ENCODE measurements at regions not wholly inside any gene's neighbourhood (a gene's known extent, or its start where the extent isn't known, plus 50 kb on each side); places are given as distances from the start of the nearest gene placed in this dataset.
A peak's percentile ranks its signal among the peaks of the same experiment; 100 is the strongest.

GRCh38 chr5:53359916-53360517, 120.4 kb upstream of the FST start:
- no peak for FAIRE-seq
- no peak for DNase-seq (ENCODE audit: insufficient read length, low spot score)

- DNase-seq (ENCODE audit: insufficient read length, low spot score) (peak; percentile 72), FAIRE-seq (peak; percentile 95)
Observed at GRCh38 chr5:53360811-53361210, 119.6 kb upstream of the FST start.

GRCh38 chr5:53361708-53362107, 118.7 kb upstream of the FST start:
- FAIRE-seq, result peak; percentile 73

GRCh38 chr5:53362521-53362941, 117.9 kb upstream of the FST start:
- DNase-seq (ENCODE audit: insufficient read length, low spot score) (peak; percentile 74), FAIRE-seq (peak; percentile 96)

More at GRCh38 chr5:53361708-53362107, 118.7 kb upstream of the FST start:
- no peak for DNase-seq (ENCODE audit: insufficient read length, low spot score)

GRCh38 chr5:53364061-53364460, 116.4 kb upstream of the FST start:
- no peak for DNase-seq (ENCODE audit: insufficient read length, low spot score)
- FAIRE-seq, result no peak

GRCh38 chr5:53366245-53366644, 114.2 kb upstream of the FST start:
- DNase-seq (ENCODE audit: insufficient read length, low spot score) (no peak), FAIRE-seq (no peak)

- FAIRE-seq (no peak), DNase-seq (ENCODE audit: insufficient read length, low spot score) (no peak)
Observed at GRCh38 chr5:53367727-53368126, 112.7 kb upstream of the FST start.

- FAIRE-seq (peak; percentile 42), DNase-seq (ENCODE audit: insufficient read length, low spot score) (no peak)
Observed at GRCh38 chr5:53368516-53368915, 111.9 kb upstream of the FST start.

GRCh38 chr5:53368966-53369605, 111.3 kb upstream of the FST start:
- FAIRE-seq (peak; percentile 28), DNase-seq (ENCODE audit: insufficient read length, low spot score) (no peak)

- DNase-seq (ENCODE audit: insufficient read length, low spot score) (no peak), FAIRE-seq (no peak)
Observed at GRCh38 chr5:53369681-53370080, 110.7 kb upstream of the FST start.

- FAIRE-seq, result peak; percentile 46
Observed at GRCh38 chr5:53373451-53374158, 106.8 kb upstream of the FST start.

GRCh38 chr5:53376853-53377252, 103.6 kb upstream of the FST start:
- FAIRE-seq, result no peak
- no peak for DNase-seq (ENCODE audit: insufficient read length, low spot score)

More at GRCh38 chr5:53373451-53374158, 106.8 kb upstream of the FST start:
- no peak for DNase-seq (ENCODE audit: insufficient read length, low spot score)

- FAIRE-seq (no peak), DNase-seq (ENCODE audit: insufficient read length, low spot score) (no peak)
Observed at GRCh38 chr5:53378190-53378589, 102.2 kb upstream of the FST start.

GRCh38 chr5:53378590-53379247, 101.7 kb upstream of the FST start:
- DNase-seq (ENCODE audit: insufficient read length, low spot score) (no peak), FAIRE-seq (peak; percentile 72)

- DNase-seq (ENCODE audit: insufficient read length, low spot score) (no peak), FAIRE-seq (peak; percentile 51)
Observed at GRCh38 chr5:53386341-53386740, 94.1 kb upstream of the FST start.

- no peak for DNase-seq (ENCODE audit: insufficient read length, low spot score)
- no peak for FAIRE-seq
Observed at GRCh38 chr5:53389093-53389492, 91.3 kb upstream of the FST start.

GRCh38 chr5:53392073-53392472, 88.4 kb upstream of the FST start:
- no peak for FAIRE-seq
- no peak for DNase-seq (ENCODE audit: insufficient read length, low spot score)

- no peak for DNase-seq (ENCODE audit: insufficient read length, low spot score)
- no peak for FAIRE-seq
Observed at GRCh38 chr5:53394808-53395207, 85.6 kb upstream of the FST start.

GRCh38 chr5:53397141-53397757, 83.2 kb upstream of the FST start:
- FAIRE-seq (no peak), DNase-seq (ENCODE audit: insufficient read length, low spot score) (no peak)

GRCh38 chr5:53397845-53398244, 82.6 kb upstream of the FST start:
- DNase-seq (ENCODE audit: insufficient read length, low spot score) (peak; percentile 42), FAIRE-seq (peak; percentile 90)

Measured in HTR-8/SVneo (cell line).